ENCODE measurements at regions not wholly inside any gene's neighbourhood (a gene's known extent, or its start where the extent isn't known, plus 50 kb on each side); places are given as distances from the start of the nearest gene placed in this dataset.
A peak's percentile ranks its signal among the peaks of the same experiment; 100 is the strongest.

DNA sequence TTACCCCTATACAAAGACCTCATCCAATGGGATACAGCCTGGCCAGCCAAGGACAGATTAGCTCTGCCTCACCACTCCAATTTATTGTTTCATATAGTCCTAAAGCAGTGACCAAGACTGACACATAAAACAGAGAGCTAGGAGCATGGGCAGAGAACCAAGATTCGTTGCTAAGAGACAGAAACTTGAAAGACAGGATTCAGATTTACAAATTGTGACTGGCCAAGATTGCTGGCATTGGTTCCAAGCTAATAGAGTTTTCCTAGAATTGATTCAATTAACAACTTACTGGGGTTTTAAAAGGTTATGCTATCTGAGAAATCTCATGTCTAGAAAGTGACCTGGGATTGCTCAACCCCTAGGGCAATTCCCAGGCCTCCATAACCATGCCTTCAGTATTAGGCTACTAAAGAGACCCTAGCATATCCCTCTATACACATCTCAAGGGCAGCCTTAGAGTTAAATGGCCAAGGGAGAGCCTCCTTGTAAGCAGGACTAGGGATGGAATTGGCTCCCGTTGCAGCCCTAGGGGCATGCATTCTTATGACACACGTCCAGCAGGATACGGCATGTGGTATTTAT, 75.6 kb downstream of the ICOS start:
- H3K9me3 Mint-ChIP-seq: peaks cover 0 to 4% (median 2%) of the 10 kb centered on the region in 8 donors
- H3K27me3 Mint-ChIP-seq: no peaks in the 10 kb centered on the region
- Histone ChIP-seq H3K9me3 (ENCODE audit: control insufficient read depth in 1 of 2, low read length in 2 of 2) (no peaks in the 10 kb centered on the region), H3K4me3 (ENCODE audit: low read length in 2 of 2) (no peak overlapping the region), H3K36me3 (ENCODE audit: insufficient read depth, low read length) (no peaks in the 10 kb centered on the region), H3K27ac (ENCODE audit: low read depth, low read length) (no peak overlapping the region), H3K27me3 (ENCODE audit: insufficient read depth, low read length) (no peaks in the 10 kb centered on the region), H3K4me1 (ENCODE audit: insufficient read depth, low read length) (peaks cover 41% of the 10 kb centered on the region)
- no peaks in the 10 kb centered on the region for H3K36me3 Mint-ChIP-seq
- intact Hi-C loops (cut with micrococcal nuclease): no loop called here
- CTCF ChIA-PET (ENCODE audit: partially characterized antibody): interaction anchor here (1.7 kb wide), 1 partner anchor 13 kb away, joined by 6 read pairs; no protein-coding TSS in a partner anchor
- DNase-seq: no peak
- peak overlapping the region in 2 of 7 donors; percentile 1 to 8 for H3K27ac Mint-ChIP-seq
- no peak overlapping the region for H3K4me3 Mint-ChIP-seq
- POLR2A ChIA-PET (ENCODE audit: partially characterized antibody): interaction anchor here (1.3 to 1.4 kb wide), 2 partner anchors 11 kb away, joined by 3 read pairs; no protein-coding TSS in a partner anchor
- peaks cover 27 to 58% (median 43%) of the 10 kb centered on the region in 4 donors for H3K4me1 Mint-ChIP-seq

GRCh38 chr2:204015118-204015843, 78.7 kb downstream of the ICOS start:
- H3K4me3 Mint-ChIP-seq: peak overlapping the region; percentile 6 to 73 (median 54)
- H3K27me3 Mint-ChIP-seq: no peaks in the 10 kb centered on the region
- H3K4me1 Mint-ChIP-seq: peaks cover 27 to 43% (median 35%) of the 10 kb centered on the region in 4 donors
- H3K4me3 ChIP-seq (ENCODE audit: low read length in 2 of 2): no peak overlapping the region
- no peaks in the 10 kb centered on the region for H3K27me3 ChIP-seq (ENCODE audit: insufficient read depth, low read length)
- ChIA-PET POLR2A (ENCODE audit: partially characterized antibody) (interaction anchor here (1.1 to 1.6 kb wide), 6 partner anchors 9 to 73 kb away, joined by 3 to 5 read pairs (median 3); no protein-coding TSS in a partner anchor), CTCF (ENCODE audit: partially characterized antibody) (interaction anchor here (1.2 to 1.6 kb wide), 3 partner anchors 10 to 87 kb away, joined by 3 to 5 read pairs (median 3); no protein-coding TSS in a partner anchor)
- peak overlapping the region; percentile 29 to 89 (median 59) for H3K27ac Mint-ChIP-seq
- no peaks in the 10 kb centered on the region for H3K36me3 Mint-ChIP-seq
- peaks cover 0 to 5% (median 0%) of the 10 kb centered on the region in 8 donors for H3K9me3 Mint-ChIP-seq
- intact Hi-C loops (cut with micrococcal nuclease): no loop called here
- H3K36me3 ChIP-seq (ENCODE audit: insufficient read depth, low read length): no peaks in the 10 kb centered on the region
- peaks cover 43% of the 10 kb centered on the region for H3K4me1 ChIP-seq (ENCODE audit: insufficient read depth, low read length)
- DNase-seq: peak; percentile 59 to 82 (median 73)
- no peak overlapping the region for H3K27ac ChIP-seq (ENCODE audit: low read depth, low read length)
- no peaks in the 10 kb centered on the region for H3K9me3 ChIP-seq (ENCODE audit: control insufficient read depth in 1 of 2, low read length in 2 of 2)

GRCh38 chr2:204018717-204019116, 82.2 kb downstream of the ICOS start:
- H3K27me3 Mint-ChIP-seq: no peaks in the 10 kb centered on the region
- ChIA-PET CTCF (ENCODE audit: partially characterized antibody) (interaction anchor here (1.4 to 1.9 kb wide), 2 partner anchors 9 to 159 kb away, joined by 3 to 4 read pairs; no protein-coding TSS in a partner anchor), POLR2A (ENCODE audit: partially characterized antibody) (interaction anchor here (1.2 kb wide), 1 partner anchor 82 kb away, joined by 4 read pairs; the partner anchor contains the start of gene ICOS)
- no peak overlapping the region for H3K4me3 Mint-ChIP-seq
- Histone ChIP-seq H3K36me3 (ENCODE audit: insufficient read depth, low read length) (no peaks in the 10 kb centered on the region), H3K9me3 (ENCODE audit: control insufficient read depth in 1 of 2, low read length in 2 of 2) (no peaks in the 10 kb centered on the region), H3K27me3 (ENCODE audit: insufficient read depth, low read length) (no peaks in the 10 kb centered on the region), H3K27ac (ENCODE audit: low read depth, low read length) (no peak overlapping the region), H3K4me1 (ENCODE audit: insufficient read depth, low read length) (peaks cover 42% of the 10 kb centered on the region), H3K4me3 (ENCODE audit: low read length in 2 of 2) (no peak overlapping the region)
- H3K36me3 Mint-ChIP-seq: no peaks in the 10 kb centered on the region
- peak overlapping the region in 1 of 7 donors; percentile 34 for H3K27ac Mint-ChIP-seq
- H3K9me3 Mint-ChIP-seq: peaks cover 0 to 4% (median 0%) of the 10 kb centered on the region in 8 donors
- DNase-seq: no peak
- intact Hi-C loops (cut with micrococcal nuclease): no loop called here
- peaks cover 24 to 41% (median 33%) of the 10 kb centered on the region in 4 donors for H3K4me1 Mint-ChIP-seq

DNA sequence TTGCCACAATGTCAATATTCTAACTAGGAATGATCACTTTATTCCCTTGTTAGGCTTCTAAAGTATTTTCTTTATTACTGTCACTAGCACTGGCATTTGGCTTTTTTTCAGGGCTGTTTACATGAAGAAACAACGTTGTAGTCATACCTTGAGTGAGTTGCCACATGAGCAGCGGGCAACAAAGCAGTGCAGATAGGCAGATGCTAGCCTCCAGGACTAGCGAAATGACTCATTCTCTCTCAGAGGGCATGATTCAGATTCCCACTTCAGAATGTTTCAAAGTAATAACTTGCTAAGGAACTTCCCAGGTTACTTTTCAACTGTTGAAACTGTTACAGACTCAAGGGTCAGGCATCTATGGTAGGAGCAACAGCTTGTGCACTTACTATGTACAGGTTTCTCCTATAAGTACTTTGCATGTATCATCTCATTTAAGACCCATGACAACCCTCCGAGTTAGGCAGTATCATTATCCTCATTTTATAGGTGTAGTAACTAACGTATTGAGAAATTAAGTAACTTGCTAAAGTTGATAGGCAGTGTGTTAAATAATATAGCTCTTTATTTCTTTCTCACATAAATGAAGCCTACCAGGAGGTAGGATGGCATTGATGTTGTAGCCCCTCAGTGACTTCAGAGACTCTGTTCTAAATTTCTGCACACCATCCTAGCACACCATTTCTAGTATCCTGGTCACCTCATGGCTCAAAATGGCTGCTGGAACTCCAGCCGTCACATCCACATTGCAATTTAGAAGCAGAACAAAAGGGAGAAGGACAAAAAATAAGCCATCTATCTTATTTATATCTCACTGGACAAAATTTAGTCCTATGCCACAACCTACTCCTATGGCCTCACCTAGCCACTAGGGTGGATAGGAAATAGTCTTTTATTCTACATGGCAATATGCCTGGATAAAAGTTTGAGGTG, 83.3 kb downstream of the ICOS start:
- H3K36me3 Mint-ChIP-seq: no peaks in the 10 kb centered on the region
- H3K4me3 ChIP-seq (ENCODE audit: low read length in 2 of 2): no peak overlapping the region
- H3K27me3 ChIP-seq (ENCODE audit: insufficient read depth, low read length): no peaks in the 10 kb centered on the region
- H3K4me1 Mint-ChIP-seq: peaks cover 28 to 41% (median 34%) of the 10 kb centered on the region in 4 donors
- intact Hi-C loops (cut with micrococcal nuclease): no loop called here
- H3K27me3 Mint-ChIP-seq: no peaks in the 10 kb centered on the region
- peak overlapping the region in 2 of 7 donors; percentile 50 to 62 for H3K27ac Mint-ChIP-seq
- no peak overlapping the region for H3K27ac ChIP-seq (ENCODE audit: low read depth, low read length)
- no peak for DNase-seq
- H3K9me3 Mint-ChIP-seq: peaks cover 0 to 4% (median 0%) of the 10 kb centered on the region in 8 donors
- no peak overlapping the region for H3K4me3 Mint-ChIP-seq
- peaks cover 49% of the 10 kb centered on the region for H3K4me1 ChIP-seq (ENCODE audit: insufficient read depth, low read length)
- H3K9me3 ChIP-seq (ENCODE audit: control insufficient read depth in 1 of 2, low read length in 2 of 2): no peaks in the 10 kb centered on the region
- ChIA-PET CTCF (ENCODE audit: partially characterized antibody) (interaction anchor here (1.4 to 1.9 kb wide), 2 partner anchors 10 to 158 kb away, joined by 3 to 4 read pairs; no protein-coding TSS in a partner anchor), POLR2A (ENCODE audit: partially characterized antibody) (no interaction called here)
- no peaks in the 10 kb centered on the region for H3K36me3 ChIP-seq (ENCODE audit: insufficient read depth, low read length)

- Histone ChIP-seq H3K4me3 (ENCODE audit: low read length in 2 of 2) (no peak overlapping the region), H3K27ac (ENCODE audit: low read depth, low read length) (no peak overlapping the region), H3K27me3 (ENCODE audit: insufficient read depth, low read length) (no peaks in the 10 kb centered on the region), H3K36me3 (ENCODE audit: insufficient read depth, low read length) (no peaks in the 10 kb centered on the region), H3K4me1 (ENCODE audit: insufficient read depth, low read length) (peaks cover 39% of the 10 kb centered on the region), H3K9me3 (ENCODE audit: control insufficient read depth in 1 of 2, low read length in 2 of 2) (no peaks in the 10 kb centered on the region)
- no peak for DNase-seq
- Mint-ChIP-seq H3K36me3 (no peaks in the 10 kb centered on the region), H3K4me3 (no peak overlapping the region), H3K9me3 (peaks cover 0 to 4% (median 0%) of the 10 kb centered on the region in 8 donors), H3K4me1 (peaks cover 20 to 33% (median 25%) of the 10 kb centered on the region in 4 donors), H3K27ac (peak overlapping the region in 1 of 7 donors; percentile 18), H3K27me3 (no peaks in the 10 kb centered on the region)
- POLR2A ChIA-PET (ENCODE audit: partially characterized antibody): interaction anchor here (1.1 to 1.6 kb wide), 4 partner anchors 15 to 77 kb away, joined by 3 to 5 read pairs (median 4); no protein-coding TSS in a partner anchor
- CTCF ChIA-PET (ENCODE audit: partially characterized antibody): interaction anchor here (1.2 to 7.1 kb wide), 2 partner anchors 11 to 29 kb away, joined by 3 to 40 read pairs; no protein-coding TSS in a partner anchor
- intact Hi-C loops (cut with micrococcal nuclease): no loop called here
Measured at GRCh38 chr2:204021290-204022081, 84.9 kb downstream of the ICOS start.

GRCh38 chr2:204022550-204022949, 86.0 kb downstream of the ICOS start:
- H3K27me3 Mint-ChIP-seq: no peaks in the 10 kb centered on the region

More at GRCh38 chr2:204022550-204022949, 86.0 kb downstream of the ICOS start:
- Histone ChIP-seq H3K36me3 (ENCODE audit: insufficient read depth, low read length) (no peaks in the 10 kb centered on the region), H3K27me3 (ENCODE audit: insufficient read depth, low read length) (no peaks in the 10 kb centered on the region), H3K4me3 (ENCODE audit: low read length in 2 of 2) (no peak overlapping the region), H3K9me3 (ENCODE audit: control insufficient read depth in 1 of 2, low read length in 2 of 2) (no peaks in the 10 kb centered on the region), H3K4me1 (ENCODE audit: insufficient read depth, low read length) (peaks cover 48% of the 10 kb centered on the region), H3K27ac (ENCODE audit: low read depth, low read length) (no peak overlapping the region)
- intact Hi-C loops (cut with micrococcal nuclease): no loop called here
- ChIA-PET CTCF (ENCODE audit: partially characterized antibody) (interaction anchor here (0.7 to 7.1 kb wide), 9 partner anchors 9 to 158 kb away, joined by 3 to 40 read pairs (median 4); no protein-coding TSS in a partner anchor), POLR2A (ENCODE audit: partially characterized antibody) (interaction anchor here (0.6 to 1.6 kb wide), 7 partner anchors 11 to 78 kb away, joined by 3 to 5 read pairs (median 3); no protein-coding TSS in a partner anchor)
- Mint-ChIP-seq H3K36me3 (no peaks in the 10 kb centered on the region), H3K4me1 (peaks cover 30 to 42% (median 35%) of the 10 kb centered on the region in 4 donors), H3K4me3 (peak overlapping the region in 2 of 8 donors; percentile 36 to 47), H3K9me3 (peaks cover 0 to 4% (median 0%) of the 10 kb centered on the region in 8 donors), H3K27ac (peak overlapping the region; percentile 13 to 92 (median 73))
- no peak for DNase-seq

Data from CD4-positive, alpha-beta memory T cell (primary cell).